RWPE1 (cell line): ENCODE measurements at regions not wholly inside any gene's neighbourhood (a gene's known extent, or its start where the extent isn't known, plus 50 kb on each side); places are given as distances from the start of the nearest gene placed in this dataset.

Experiments used
- CTCF ChIA-PET: fragments of 350-600 bp; sonication (Branson Sonifier 250); formaldehyde crosslinking; extraction: SDS; loops from one replicate; lab custom pipeline; 2021; lab: Yijun Ruan, JAX
- POLR2A ChIA-PET: fragments of 400-600 bp; formaldehyde crosslinking; extraction: SDS; loops from one replicate; lab custom pipeline; 2020; ENCODE audit warnings: antibody characterized with exemption; ENCODE audit not compliant: low non-redundant PET; lab: Yijun Ruan, JAX
- DNase-seq: peaks from one replicate; pipeline ENCODE4 v3.0.0; 2012; ENCODE audit warnings: low spot score
- H3K27ac ChIP-seq: fragments of 450-650 bp; 2 replicates; pipeline ENCODE4 v1.5.1; 2017
- TF ChIP-seq, protein P1 (sequence below): fragments of 450-650 bp; conservative IDR thresholded peaks from 2 replicates; pipeline ENCODE4 v1.5.1; 2017; ENCODE audit warnings: low read depth, mild to moderate bottlenecking

GRCh38 chr10:129307141-129307540 lies 159.9 kb upstream of the MGMT start:
- H3K27ac ChIP-seq = no peak overlapping the region
- DNase-seq = no peak
- TF ChIP-seq, protein P1, sequence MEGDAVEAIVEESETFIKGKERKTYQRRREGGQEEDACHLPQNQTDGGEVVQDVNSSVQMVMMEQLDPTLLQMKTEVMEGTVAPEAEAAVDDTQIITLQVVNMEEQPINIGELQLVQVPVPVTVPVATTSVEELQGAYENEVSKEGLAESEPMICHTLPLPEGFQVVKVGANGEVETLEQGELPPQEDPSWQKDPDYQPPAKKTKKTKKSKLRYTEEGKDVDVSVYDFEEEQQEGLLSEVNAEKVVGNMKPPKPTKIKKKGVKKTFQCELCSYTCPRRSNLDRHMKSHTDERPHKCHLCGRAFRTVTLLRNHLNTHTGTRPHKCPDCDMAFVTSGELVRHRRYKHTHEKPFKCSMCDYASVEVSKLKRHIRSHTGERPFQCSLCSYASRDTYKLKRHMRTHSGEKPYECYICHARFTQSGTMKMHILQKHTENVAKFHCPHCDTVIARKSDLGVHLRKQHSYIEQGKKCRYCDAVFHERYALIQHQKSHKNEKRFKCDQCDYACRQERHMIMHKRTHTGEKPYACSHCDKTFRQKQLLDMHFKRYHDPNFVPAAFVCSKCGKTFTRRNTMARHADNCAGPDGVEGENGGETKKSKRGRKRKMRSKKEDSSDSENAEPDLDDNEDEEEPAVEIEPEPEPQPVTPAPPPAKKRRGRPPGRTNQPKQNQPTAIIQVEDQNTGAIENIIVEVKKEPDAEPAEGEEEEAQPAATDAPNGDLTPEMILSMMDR = no peak
- ChIA-PET CTCF (no interaction called here), POLR2A (no interaction called here)

DNA sequence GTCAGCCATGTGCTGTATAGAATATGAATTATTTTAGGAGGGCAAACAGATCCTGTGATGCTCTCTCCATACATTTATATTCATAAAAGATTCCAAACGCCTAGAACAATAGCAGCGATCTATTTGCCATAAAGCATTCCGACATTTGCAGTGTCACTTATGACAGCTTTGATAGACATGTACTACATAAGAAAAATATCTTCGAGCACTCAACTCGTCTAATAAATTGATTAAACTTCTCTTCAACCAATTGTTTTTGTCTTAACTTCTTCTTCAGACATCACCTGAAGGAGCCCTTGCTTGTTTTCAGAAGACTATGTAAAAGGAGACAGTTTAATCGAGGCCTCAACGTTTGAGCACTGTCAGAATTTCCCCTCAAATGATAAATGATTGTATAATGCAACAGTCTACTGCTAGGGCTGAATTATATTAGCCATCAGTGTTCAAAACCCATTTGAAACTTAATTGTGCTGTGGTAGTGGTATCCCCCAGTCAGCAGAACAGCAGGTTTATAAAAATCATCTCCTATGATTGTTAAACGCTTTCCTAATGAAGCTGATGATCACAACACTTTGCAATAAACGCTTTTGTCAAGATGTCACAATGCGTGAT lies 158.0 kb upstream of the MGMT start:
- ChIA-PET CTCF (no interaction called here), POLR2A (no interaction called here)
- TF ChIP-seq, protein P1 = no peak
- no peak overlapping the region for H3K27ac ChIP-seq
- DNase-seq = no peak

GRCh38 chr10:129309565-129309964 lies 157.5 kb upstream of the MGMT start:
- H3K27ac ChIP-seq = no peak overlapping the region
- CTCF ChIA-PET = no interaction called here
- DNase-seq = no peak
- TF ChIP-seq, protein P1 = no peak
- POLR2A ChIA-PET = no interaction called here

- H3K27ac ChIP-seq = no peak overlapping the region
- CTCF ChIA-PET = no interaction called here
- DNase-seq = no peak
- TF ChIP-seq, protein P1 = no peak
- POLR2A ChIA-PET = no interaction called here
Observed at GRCh38 chr10:129310881-129311280, 156.2 kb upstream of the MGMT start.

DNA sequence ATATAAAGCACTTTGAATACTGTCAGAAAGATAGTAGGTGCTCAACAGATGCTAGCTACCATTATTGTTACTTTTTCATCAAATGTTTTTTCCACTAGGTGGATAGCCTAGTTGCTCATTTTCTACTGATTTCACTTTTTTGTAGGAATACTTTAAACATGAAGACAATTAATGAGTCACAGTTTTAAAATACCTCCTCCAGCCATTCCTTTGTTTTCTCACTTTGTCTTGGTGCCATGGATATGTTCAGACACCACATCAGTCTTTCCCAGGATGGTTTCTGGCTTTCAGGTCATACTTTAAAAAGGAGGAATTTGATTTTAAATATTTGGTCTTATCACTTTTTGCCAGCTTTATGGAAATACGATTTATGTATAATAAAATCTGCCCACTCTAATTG lies 147.1 kb upstream of the MGMT start:
- ChIA-PET CTCF (no interaction called here), POLR2A (no interaction called here)
- TF ChIP-seq, protein P1 = no peak
- H3K27ac ChIP-seq = no peak overlapping the region
- no peak for DNase-seq

DNA sequence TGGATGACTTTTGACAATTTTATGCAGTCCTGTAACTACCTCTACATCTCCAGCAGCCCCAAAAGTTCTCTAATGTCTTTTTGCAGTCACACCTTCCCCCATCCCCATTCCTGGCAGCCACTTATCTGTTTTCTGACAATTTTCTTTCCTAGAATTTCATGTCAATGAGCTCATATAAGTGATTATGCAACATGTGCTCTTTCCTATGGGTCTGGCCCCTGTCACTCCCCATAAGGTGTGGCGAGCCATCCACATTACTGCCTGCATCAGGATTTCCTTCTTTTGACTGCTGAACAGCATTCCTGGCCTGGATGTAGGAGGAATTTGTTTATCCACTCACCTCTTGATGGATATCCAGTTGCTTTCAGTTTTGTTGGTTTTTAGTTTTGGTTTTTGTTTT lies 146.7 kb upstream of the MGMT start:
- ChIA-PET POLR2A (no interaction called here), CTCF (no interaction called here)
- no peak for DNase-seq
- TF ChIP-seq, protein P1 = no peak
- H3K27ac ChIP-seq = no peak overlapping the region
